GM12892 (cell line): ENCODE measurements at regions not wholly inside any gene's neighbourhood (a gene's known extent, or its start where the extent isn't known, plus 50 kb on each side); places are given as distances from the start of the nearest gene placed in this dataset.
"Not testable (repeated sequence)": the region's sequence is repeated elsewhere in the genome, so short reads cannot be mapped to it uniquely, and the experiment has no call there.

Source experiments
- DNase-seq: peaks from one replicate; pipeline ENCODE4 v3.0.0; 2011; ENCODE audit not compliant: insufficient read length
- FAIRE-seq: peaks from 2 replicates; lab custom pipeline; 2011; peaks lifted over from hg19 to GRCh38; lab: Jason Lieb, UNC
- POLR2A ChIP-seq: IDR thresholded peaks from 2 replicates; pipeline ENCODE4 v1.6.1; 2011; ENCODE audit warnings: low read depth, low read length, control low read depth
- POLR2AphosphoS5 ChIP-seq: IDR thresholded peaks from 2 replicates; pipeline ENCODE4 v1.6.1; 2011; ENCODE audit warnings: low read depth, low read length, control low read depth
- TAF1 ChIP-seq: IDR thresholded peaks from 2 replicates; pipeline ENCODE4 v1.6.1; 2011; ENCODE audit warnings: low read depth, mild to moderate bottlenecking, control low read depth, low read length, borderline replicate concordance

DNA sequence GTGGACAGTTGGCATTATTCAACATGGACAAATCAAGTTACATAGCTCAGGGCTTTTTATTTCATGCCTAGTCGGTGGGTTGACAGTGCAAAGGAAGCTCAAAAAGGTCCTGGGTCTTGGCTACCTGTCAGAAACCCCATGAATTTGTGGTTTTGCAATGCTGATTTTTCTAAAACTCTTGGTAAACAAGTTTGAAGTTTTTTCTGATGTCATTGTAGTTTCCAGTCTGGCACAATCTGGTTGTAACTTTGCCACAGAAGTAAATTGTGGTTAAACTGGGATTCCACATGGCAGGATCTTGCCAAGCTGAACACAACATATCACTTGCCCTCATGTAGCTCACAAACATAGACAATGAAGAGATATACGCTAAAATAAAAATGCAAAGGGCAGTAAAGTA is 100.8 kb downstream of the EHF start:
- TF ChIP-seq TAF1 (no peak), POLR2A (no peak), POLR2AphosphoS5 (no peak)

DNA sequence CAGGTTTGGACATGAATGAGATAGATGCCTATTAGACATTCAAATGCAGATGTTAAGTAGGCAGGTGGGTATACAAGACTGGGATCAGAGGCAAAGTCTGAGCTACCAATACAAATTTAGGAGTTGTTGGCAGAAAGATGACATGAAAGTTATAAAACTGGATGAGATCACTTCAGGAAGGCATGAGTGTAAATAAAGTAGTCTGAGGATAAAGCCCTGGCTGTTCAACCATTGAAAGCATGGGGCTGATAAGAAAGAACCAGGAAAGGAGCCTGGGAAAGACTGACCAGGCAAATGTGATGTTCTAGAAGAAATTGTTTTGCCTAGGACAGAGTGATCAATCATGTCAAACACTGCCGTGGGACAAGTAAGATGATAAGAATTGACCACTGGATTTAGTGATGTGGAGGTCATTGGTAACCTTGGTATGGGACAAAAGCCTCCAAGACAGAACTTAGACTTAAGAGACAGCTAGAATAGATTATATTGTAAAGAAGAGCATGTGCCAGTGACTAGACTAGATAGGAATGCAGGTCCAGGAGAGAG is 98.5 kb downstream of the EHF start:
- TF ChIP-seq POLR2AphosphoS5 (no peak), TAF1 (no peak), POLR2A (no peak)
- DNase-seq (no peak), FAIRE-seq (no peak)

More for the DNA sequence above, 100.8 kb downstream of the EHF start:
- FAIRE-seq (no peak), DNase-seq (no peak)

GRCh38 chr11:34713631-34714030 is 92.7 kb downstream of the EHF start:
- FAIRE-seq, DNase-seq: not testable (repeated sequence)
